Loucy (cell line): ENCODE measurements at regions not wholly inside any gene's neighbourhood (a gene's known extent, or its start where the extent isn't known, plus 50 kb on each side); places are given as distances from the start of the nearest gene placed in this dataset.

Source experiments
- EZH2phosphoT487 ChIP-seq: fragments of 200-600 bp; IDR thresholded peaks from 2 replicates; pipeline ENCODE4 v1.6.1; 2018; ENCODE audit warnings: antibody characterized with exemption, mild to moderate bottlenecking, moderate library complexity, borderline replicate concordance
- TF ChIP-seq, protein P1 (sequence below): fragments of 200-600 bp; sonication (generic); conservative IDR thresholded peaks from 2 replicates; pipeline ENCODE4 v1.5.1; 2014; ENCODE audit warnings: mild to moderate bottlenecking, antibody characterized with exemption, low read length

DNA sequence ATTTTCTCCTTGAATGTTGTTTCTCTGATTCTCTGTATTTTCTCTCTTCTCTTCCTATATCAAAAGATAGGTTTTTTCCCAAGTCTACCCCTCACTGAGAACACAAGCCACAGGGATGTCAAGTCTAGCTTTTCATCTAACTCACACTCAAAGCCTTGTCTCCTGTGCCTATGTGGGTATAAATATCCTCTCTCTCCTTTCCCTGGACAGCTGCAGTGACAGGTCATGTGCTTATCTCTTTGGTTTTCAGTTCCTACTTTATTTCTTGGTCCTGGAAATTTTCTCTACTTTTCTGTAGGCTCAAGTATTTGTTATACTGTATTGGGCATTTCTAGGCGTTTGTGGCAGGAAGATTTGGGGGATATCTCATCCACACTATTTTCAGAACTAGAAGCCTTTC lies 182.4 kb upstream of the MVB12B start:
- TF ChIP-seq, protein P1, sequence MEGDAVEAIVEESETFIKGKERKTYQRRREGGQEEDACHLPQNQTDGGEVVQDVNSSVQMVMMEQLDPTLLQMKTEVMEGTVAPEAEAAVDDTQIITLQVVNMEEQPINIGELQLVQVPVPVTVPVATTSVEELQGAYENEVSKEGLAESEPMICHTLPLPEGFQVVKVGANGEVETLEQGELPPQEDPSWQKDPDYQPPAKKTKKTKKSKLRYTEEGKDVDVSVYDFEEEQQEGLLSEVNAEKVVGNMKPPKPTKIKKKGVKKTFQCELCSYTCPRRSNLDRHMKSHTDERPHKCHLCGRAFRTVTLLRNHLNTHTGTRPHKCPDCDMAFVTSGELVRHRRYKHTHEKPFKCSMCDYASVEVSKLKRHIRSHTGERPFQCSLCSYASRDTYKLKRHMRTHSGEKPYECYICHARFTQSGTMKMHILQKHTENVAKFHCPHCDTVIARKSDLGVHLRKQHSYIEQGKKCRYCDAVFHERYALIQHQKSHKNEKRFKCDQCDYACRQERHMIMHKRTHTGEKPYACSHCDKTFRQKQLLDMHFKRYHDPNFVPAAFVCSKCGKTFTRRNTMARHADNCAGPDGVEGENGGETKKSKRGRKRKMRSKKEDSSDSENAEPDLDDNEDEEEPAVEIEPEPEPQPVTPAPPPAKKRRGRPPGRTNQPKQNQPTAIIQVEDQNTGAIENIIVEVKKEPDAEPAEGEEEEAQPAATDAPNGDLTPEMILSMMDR = no peak
- no peak for TF ChIP-seq EZH2phosphoT487
